GM18508 (cell line): ENCODE measurements at regions not wholly inside any gene's neighbourhood (a gene's known extent, or its start where the extent isn't known, plus 50 kb on each side); places are given as distances from the start of the nearest gene placed in this dataset.

ENCODE experiments used
- ATAC-seq: cut with Tn5 transposase; IDR thresholded peaks from one replicate; pipeline ENCODE4 v1.9.1; 2021; ENCODE audit warnings: moderate number of reproducible peaks; ENCODE audit not compliant: insufficient read depth, unreplicated experiment

DNA sequence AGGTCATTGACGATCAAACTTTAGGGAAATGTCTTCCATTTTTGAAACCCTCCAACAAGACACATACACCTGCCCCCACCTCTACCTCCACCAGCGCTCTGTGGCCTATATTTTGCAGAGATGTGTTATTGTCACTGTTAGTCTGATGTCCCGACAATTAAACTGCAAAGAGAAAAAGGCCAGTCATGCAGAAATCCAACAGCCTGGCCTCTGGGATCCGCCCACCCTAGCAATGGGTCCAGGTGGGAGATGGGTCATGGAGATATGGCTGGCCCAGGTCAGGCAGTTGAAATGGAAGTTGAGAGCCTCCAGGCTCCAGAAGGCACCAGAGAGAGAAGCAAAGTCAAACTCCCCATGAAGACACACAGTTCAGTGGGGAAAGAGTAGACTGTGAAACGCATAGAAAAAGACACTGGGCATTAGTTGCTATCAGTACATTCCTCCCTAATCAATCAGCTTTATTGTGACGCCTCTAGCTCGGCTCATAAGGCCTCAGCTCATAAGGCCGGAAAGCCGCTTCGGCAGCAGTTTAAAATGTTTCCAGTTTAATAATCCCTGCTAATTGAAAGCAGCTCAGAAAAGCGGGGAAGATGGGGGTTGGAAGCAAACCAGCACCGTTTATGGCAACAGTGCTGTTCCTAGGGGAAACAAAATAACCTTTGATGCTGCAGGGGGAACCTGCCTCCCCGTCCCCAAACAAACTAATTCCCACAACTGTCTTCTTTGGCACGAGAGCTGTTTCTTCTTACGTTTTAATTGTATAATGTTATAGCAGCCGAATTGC lies 239.7 kb upstream of the ZNF507 start:
- no peak for ATAC-seq

DNA sequence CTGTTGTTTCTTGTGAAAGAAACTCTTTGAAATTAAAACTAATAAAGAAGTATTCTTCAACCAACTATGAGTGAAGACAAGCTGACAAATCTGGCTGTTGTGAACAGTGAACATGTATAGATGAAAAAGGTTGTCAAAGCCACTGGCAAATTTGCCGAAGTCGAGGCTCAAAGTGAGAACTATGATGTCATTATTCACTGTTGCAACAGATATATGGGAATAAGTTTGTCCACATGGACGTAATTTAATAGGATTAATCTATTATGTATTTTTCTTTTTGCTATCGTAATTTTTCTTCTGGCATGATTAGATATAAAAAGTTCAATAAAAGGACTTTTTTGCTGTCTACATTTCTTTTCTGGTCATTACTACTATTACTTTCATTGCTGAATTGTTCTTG lies 223.2 kb upstream of the ZNF507 start:
- ATAC-seq, result no peak

DNA sequence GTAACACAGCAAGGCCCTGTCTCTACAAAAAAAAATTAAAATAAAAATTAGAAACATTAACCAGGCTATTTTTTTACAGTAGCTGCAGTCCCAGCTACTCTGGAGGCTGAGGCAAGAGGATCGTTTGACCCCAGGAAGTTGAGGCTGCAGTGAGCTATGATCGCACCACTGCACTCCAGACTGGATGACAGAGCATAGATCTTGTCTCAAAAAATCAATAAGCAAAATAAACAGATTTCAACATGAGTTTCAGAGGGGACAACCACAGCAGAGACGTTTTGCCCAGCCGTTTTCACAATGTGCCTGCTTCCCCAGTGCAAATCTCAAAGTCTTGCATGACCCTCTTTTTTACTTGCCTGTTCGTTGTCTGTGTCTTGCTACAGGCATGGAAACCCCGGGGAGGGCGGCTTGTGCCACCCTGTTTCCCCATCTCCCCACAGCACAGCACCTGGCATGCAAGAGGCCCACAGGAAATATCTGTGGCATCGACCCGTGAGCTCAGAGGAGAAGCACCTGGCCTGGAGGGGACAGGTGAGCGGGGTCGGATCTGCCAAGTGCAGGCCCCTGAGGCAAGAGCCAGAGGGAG lies 222.0 kb upstream of the ZNF507 start:
- ATAC-seq, result no peak

DNA sequence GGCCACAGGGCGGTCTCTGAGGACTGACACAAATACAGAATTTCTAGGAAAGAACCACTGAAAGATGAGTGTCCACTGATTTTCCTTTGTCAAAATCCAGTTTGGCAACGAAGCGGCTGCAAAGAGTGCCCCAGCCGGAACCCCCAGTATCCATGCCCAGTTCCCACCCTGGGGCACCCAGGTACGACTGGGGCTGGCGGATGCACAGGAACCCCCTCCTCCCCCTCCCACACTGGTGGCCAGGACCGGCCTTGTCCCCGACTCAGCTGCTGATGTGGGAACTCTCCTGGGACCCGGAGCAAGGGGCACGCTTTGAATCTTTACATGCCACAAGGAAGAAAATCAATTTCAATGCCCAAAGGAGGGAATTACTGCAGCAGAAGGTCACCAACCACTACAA lies 220.8 kb upstream of the ZNF507 start:
- no peak for ATAC-seq

DNA sequence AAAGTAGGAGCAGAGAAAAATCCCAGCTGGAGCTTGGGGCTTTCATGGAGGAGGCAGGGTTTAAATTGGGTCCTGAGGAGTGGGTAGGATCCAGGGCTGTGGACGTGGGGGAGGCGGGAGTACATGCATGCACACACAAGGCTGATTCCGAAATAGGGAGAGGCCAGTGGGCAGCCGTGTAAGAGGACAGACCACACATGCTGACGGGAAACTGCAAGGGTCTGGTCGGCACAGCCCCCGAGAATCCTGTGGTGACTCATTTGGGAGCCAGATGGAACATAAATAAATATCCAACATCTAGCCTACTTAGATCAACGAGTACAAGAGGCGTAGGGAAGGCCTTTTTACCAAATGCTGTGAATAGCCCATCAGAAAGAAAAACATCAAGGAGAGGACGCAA lies 216.3 kb upstream of the ZNF507 start:
- ATAC-seq, result no peak

DNA sequence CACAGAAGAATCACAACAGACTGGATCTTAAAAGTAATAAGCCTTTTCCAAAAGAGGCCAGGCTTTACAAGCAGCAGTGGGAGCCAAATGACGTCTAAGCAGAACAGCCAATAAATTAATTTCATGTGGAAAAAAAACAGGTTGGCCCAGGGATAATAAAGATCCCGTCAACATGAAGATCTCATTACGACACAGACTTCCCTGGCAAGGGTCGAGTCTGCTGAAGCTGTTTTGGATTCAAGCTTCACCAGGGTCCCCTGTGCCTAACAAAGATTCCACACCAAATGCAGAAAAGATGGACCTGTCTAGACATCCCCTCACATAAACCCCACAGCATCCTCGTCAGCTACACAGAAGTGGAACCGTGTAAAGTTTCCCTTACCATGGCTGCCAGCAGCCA lies 215.1 kb upstream of the ZNF507 start:
- no peak for ATAC-seq

DNA sequence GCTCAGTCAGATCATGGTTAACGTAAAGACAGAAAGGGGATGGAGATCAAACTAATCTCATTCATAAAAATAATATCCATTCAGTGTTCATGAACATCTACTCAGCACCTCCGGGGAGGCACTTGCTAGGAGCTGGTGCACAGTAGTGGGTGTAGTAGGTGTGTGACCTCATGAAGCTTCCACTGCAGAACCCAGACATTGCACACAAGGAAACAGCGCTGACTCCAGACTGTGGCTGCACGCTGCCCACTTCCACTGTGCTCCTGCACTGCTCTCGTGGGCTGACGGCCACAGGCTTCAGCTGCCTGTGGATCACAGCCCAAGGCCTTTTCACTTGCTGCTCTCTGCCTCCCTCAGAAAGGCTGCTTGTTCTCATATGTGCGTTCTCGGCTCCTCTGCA lies 214.4 kb upstream of the ZNF507 start:
- ATAC-seq, result no peak

DNA sequence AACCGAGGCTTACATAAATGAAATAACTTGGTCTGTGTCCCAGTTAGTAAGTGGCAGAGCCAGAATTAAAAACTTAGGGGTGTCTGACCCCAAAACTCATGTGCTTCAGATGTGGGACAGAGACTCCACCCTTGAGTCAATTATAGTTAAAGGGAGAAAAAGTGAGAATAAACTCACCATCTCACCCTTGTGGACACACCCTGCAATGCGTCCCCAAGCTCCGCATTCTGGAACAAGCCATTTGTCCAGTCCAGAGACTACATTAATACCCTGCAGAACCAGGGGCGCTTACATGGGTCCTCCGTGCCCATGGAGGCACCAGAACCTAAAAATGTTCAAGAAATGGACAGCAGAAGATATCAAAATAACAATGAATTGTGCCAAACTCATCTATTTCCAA lies 207.0 kb upstream of the ZNF507 start:
- no peak for ATAC-seq

DNA sequence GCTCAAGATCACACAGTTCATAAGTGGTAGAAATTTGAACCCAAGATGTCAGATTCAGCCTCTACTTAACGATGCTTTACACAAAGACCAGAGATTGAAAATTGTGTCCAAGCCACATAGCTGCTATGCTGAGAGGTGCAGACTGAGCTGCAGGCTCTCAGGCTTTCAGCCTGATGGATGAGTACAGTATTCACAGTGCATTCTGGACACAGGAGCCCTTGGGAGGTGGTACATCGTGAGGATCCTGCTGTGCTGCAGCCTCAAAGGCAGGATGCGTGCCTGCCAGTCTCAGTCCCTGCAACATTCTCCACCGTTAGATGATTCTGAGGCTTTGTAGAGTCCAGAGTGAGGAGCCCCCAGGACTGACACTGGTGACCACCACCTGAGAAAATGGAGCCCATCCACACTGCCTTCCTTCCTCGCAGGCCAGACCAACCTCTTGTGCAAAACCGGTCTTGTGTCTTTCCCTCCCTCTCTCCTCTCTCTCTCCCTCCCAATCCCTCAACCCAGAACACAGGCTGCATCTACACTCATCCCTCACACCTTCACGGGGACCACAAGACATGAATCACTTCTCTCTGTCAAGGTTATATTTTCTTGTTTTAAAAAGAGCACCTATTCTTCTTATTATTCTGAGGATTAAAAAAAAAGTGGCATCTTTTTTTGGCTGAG lies 203.4 kb upstream of the ZNF507 start:
- no peak for ATAC-seq

DNA sequence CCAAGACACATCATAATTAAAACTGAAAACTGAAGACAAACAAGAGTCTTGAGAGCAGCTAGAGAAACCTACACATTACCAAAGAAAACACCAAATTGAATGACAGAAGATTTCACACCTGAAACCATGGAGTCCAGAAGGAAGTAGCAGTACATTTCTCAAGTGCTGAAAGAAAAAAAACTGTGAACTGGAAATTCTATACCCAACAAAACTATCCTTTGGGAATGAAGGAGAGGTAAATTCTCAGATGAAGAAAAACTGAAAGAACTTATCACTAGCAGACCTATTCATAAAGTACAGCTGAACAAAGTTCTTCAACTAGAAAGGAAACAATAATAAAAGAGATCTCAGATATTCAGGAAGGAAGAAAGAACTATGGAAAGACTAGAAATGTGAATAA lies 198.7 kb upstream of the ZNF507 start:
- no peak for ATAC-seq

DNA sequence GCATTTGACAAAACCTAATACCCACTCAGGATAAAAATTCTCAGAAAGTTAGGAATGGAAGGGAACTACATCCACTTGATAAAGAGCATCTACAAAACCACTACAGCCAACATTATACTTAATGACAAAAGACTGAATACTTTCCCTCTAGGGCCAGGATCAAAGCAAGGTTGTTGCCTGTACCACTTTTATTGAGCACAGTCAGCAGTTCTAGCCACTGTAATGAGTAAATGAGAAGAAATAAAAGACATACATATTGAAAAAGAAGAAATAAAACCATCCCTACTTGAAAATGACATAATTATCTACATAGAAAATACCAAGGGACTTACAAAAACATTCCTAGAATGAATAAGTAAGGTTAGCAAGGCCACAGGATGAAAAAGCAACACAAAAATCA lies 194.8 kb upstream of the ZNF507 start:
- ATAC-seq, result no peak

DNA sequence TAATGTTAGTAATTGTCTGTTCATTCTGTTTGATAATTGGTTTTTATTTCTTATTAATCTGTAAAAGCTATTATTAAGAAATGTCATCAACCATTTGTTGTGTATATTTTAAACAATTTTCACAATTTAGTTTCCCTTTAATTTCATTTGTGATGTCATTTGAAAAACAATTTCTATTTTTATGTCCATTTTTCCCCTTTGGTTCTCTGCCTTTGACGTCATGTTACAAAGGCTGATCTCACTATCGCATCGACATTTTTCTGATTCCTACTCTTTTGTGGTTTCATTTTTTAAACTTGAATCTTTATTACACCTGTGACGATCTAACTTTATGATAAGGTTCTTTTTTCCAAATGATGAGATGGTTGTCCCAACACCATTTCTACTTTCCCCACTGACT lies 191.0 kb upstream of the ZNF507 start:
- no peak for ATAC-seq

DNA sequence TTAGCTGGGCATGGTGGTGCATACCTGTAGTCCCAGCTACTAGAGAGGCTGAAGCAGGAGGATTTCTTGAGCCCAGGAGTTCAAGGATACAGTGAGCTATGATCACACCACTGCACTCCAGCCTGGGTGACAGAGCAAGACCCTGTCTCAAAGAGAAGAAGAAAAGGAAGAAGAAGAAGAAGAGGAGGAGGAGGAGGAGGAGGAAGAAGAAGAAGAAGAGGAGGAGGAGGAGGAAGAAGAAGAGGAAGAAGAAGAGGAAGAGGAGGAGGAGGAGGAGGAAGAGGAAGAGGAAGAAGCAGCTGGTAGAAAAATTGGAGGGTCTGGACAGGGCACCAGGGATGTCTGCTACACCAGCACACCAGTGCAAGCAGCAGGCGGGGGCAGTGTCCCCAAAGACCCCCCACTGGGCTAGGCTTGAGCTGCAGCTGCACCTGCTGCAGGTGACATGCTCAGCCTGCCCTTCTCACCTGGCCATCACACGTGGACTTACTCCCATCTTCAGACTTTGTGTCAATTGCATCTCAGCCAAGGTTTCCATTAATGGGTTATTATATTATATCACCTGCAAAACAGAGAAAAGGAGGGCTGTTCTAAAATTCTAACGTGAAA lies 180.9 kb upstream of the ZNF507 start:
- ATAC-seq, result no peak

DNA sequence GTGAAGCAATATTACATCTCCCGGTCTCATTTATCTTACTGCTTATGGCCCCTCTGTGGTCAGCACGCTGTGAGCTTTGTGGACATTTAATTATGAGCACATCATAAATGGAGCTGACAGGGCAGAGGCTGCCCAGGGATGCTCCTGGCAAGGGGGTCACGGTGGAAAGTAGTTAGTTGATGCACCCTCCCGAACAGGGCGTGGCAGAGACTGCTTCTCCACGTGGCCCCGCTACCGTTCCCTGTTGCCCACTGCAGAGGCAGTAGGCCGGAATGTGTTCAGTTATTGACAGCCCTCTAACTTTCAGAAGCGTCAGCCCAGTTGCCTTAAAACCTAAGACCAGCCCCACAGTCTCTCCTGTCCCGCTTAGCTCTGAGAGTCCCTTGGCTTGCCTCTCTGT lies 180.3 kb upstream of the ZNF507 start:
- no peak for ATAC-seq

DNA sequence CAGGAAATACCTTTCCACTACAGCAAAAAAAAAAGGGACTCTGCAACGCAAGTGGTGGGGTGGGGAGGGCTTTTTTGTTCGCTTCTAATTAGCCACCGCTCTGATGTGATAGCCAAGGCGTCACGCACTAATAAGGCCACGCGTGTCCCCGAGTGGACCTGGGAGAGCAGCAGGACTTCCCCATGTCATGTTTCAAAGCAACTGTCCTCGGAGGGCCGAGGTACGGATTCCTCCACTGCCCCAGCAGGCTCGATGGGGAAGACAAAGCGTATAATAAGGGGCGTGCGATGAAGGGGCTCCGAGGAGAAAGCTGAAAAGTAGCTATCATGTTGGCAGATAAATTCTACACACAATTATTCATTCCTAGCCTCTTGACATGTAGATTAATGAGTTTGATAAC lies 179.7 kb upstream of the ZNF507 start:
- ATAC-seq, result no peak

DNA sequence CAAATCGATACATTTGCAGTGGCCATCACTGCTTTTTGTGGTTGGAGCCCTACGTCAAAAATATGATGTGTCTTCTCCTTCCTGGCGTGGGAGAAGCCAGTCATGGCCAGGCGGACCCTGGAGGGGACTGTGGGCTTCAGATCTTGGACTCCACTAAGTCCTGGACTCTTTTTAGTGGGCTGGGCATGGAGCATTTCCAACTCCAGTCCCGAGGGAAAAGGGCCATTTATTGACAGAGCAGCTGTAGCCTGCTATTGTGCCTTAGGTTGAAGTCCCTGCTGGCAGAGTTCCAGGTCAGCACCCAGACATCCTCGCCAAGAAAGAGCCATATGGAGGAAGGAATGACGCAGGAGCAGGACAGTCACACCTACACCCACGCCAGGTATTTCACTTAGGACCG lies 179.2 kb upstream of the ZNF507 start:
- no peak for ATAC-seq

DNA sequence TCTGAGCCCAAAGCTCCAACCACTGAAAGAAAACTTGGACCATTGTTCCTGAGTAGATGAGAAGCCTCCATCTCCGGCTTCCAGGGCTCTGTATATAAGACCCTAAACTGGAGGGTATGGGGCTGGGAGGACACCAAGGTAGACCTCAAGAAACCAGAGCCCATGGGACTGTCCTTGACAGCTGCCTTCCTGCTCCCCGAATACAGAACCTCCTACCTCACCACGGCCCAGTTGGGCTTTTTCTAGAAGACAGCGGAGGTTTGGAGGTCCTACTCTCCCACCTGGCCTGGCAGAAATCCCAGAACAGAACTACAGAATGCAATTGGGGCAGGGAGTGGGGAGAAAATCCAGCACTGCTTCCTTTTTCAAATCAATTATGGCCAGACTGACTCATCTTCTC lies 177.3 kb upstream of the ZNF507 start:
- no peak for ATAC-seq

DNA sequence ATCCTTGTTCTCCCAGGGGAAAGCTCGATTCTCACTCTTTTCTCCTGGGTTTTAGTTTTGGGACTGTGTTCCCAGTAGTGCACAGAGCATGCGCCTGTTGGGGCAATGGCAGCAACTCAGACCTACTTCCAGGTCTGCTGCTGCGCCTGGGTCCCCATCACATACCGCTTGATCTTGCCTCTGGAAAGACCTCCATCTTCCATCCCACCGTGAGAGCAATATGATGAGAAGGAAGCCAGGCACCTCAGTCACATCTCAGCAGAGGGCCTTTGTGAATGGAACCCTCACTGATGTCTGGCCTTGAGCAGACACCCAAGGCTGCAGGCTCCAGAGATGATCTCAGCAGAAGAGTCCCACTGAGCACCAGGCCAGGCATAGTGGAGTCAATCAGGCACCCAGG lies 176.8 kb upstream of the ZNF507 start:
- no peak for ATAC-seq

DNA sequence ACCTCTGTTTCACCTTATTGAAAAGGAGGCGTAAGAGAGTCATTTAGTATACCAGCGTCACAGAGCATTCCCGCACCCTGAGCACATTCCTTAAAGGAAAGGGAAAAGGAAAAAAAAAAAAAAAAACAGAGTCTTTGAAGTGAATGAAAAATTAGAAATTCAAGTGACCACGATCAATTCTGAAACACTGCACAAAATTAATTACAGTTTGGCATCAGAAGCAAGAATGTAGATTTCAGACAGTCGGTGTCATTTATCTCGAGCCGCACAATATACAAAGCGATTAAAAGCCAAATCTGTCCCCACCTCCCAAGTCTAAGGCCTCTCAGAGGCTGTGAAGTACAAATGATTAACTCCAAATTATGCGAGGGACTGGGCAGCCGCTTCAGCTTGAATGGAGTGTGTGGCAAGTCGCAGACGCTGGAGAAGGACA lies 173.7 kb upstream of the ZNF507 start:
- ATAC-seq, result no peak

DNA sequence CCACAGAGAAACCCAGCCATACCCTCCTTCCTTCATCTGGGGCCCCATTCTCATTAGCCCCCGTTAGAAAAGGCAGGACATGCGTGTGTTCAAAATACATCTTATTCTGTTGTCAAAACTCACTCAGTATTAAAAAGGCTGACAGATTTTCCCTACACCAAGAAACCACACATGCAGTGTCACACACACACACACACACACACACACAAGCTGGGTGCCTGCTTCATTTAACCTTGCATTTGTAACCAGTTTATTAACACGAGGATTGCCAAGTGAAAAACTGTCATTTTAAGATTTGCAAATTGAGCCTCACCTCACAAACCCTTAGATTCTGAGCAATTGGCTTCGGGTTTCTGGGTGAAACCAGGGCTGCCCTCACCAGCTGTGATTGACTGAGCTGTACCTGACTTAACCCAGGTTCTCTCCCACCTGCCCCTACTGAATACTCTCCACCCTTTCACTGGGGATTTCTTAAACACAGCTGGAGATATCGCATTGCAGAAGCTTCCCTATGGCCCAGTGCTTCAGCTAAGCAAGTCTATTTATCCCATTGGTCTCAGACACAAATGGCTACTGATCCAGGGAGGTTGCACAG lies 172.7 kb upstream of the ZNF507 start:
- no peak for ATAC-seq

DNA sequence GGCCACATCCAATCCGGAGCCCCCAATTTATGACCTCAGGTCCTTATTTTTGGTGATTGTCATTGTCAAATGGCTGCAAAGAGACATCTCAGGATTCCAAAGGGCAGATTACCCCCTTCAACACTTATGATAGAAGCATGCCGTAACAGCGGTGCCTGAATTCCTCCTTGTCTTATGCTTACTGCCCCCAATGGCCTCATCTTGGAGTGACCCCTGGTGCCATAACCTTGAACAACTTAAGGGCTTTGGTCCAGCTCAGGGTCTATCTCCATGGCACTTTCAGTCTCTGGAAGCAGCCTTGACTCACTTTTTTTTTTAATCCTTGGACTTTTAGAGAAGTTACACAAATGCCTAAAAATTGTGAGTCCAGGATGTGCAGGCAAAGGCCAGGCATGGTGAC lies 171.6 kb upstream of the ZNF507 start:
- ATAC-seq, result no peak
